ENCODE measurements at regions not wholly inside any gene's neighbourhood (a gene's known extent, or its start where the extent isn't known, plus 50 kb on each side); places are given as distances from the start of the nearest gene placed in this dataset.

DNA sequence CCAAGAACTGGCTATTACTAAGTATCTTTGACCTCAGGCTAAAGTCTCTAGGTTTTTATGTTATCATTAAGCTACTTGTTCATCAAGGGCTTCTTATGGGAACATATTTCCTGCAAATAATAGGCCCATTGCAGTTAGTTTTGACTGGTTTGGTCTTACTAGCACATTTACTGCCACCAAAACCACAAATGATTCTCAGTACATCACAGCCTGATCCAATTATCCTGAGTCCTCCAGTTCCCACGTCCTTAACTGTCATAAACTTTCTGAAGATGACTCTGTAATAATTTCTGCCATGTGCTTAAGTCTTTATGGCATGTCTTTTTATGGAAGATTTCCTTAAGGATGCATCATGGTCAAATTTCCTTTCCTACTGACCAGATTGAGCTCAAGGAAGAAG is 123.3 kb upstream of the TANK start:
- no TSS peak for BruUV-seq (replicated peaks)
- no peaks in the 10 kb centered on the region for H3K9me3 ChIP-seq
- no peak for DNase-seq
- Mint-ChIP-seq H3K36me3 (ENCODE audit: insufficient read depth, unreplicated experiment) (no peaks in the 10 kb centered on the region), H3K9me3 (ENCODE audit: unreplicated experiment) (peaks cover 8% of the 10 kb centered on the region), H3K27me3 (ENCODE audit: insufficient read depth, unreplicated experiment) (peaks cover 5% of the 10 kb centered on the region), H3K4me3 (ENCODE audit: unreplicated experiment) (no peak overlapping the region), H3K27ac (ENCODE audit: unreplicated experiment) (no peak overlapping the region), H3K4me1 (ENCODE audit: low read depth, unreplicated experiment) (no peaks in the 10 kb centered on the region)
- ChIA-PET POLR2A (interaction anchor here (0.6 kb wide), 1 partner anchor 11 kb away, joined by 5 read pairs; no protein-coding TSS in a partner anchor), CTCF (no interaction called here)
- TF ChIP-seq, protein P1, sequence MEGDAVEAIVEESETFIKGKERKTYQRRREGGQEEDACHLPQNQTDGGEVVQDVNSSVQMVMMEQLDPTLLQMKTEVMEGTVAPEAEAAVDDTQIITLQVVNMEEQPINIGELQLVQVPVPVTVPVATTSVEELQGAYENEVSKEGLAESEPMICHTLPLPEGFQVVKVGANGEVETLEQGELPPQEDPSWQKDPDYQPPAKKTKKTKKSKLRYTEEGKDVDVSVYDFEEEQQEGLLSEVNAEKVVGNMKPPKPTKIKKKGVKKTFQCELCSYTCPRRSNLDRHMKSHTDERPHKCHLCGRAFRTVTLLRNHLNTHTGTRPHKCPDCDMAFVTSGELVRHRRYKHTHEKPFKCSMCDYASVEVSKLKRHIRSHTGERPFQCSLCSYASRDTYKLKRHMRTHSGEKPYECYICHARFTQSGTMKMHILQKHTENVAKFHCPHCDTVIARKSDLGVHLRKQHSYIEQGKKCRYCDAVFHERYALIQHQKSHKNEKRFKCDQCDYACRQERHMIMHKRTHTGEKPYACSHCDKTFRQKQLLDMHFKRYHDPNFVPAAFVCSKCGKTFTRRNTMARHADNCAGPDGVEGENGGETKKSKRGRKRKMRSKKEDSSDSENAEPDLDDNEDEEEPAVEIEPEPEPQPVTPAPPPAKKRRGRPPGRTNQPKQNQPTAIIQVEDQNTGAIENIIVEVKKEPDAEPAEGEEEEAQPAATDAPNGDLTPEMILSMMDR (IDR thresholded peaks at IDR 0.05; ENCODE audit: insufficient read depth in 1 of 2, low read depth in 1 of 2, low read length in 1 of 2, severe bottlenecking in 1 of 2, unreplicated experiment in 1 of 2) = no peak
- intact Hi-C loops (cut with micrococcal nuclease; ENCODE audit: unreplicated experiment) = no loop called here
- no peaks in the 10 kb centered on the region for H3K27me3 ChIP-seq (replicated peaks; ENCODE audit: control insufficient read depth, insufficient read depth, low read length)
- no peaks in the 10 kb centered on the region for H3K36me3 ChIP-seq (ENCODE audit: control insufficient read depth, insufficient read depth, low read length)
- H3K4me3 ChIP-seq (ENCODE audit: low read depth, low read length) = no peak overlapping the region
- no peaks in the 10 kb centered on the region for H3K4me1 ChIP-seq

DNA sequence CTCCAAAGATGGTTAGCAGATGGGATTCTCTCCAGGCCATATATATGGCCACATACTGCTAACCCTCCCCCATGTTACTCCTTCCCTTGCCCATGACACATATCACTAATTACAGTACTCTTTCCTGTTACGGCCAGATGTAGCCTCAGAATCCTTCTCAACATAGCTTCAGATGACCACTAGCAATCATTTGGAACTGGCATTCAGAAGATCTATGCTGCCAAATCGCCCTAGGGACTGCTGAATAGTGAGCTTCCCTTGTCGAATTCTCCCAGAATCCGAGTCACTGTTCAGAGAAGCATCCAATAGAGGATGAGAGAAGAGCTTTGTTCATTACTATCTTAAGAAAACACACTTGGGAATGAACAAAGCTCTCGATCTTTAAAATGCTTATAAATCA is 121.2 kb upstream of the TANK start:
- Histone ChIP-seq H3K4me1 (no peaks in the 10 kb centered on the region), H3K9me3 (no peaks in the 10 kb centered on the region), H3K36me3 (ENCODE audit: control insufficient read depth, insufficient read depth, low read length) (no peaks in the 10 kb centered on the region), H3K4me3 (ENCODE audit: low read depth, low read length) (no peak overlapping the region), H3K27me3 (replicated peaks; ENCODE audit: control insufficient read depth, insufficient read depth, low read length) (no peaks in the 10 kb centered on the region)
- ChIA-PET POLR2A (no interaction called here), CTCF (interaction anchor here (0.7 kb wide), 1 partner anchor 25 kb away, joined by 3 read pairs; no protein-coding TSS in a partner anchor)
- no peaks in the 10 kb centered on the region for H3K36me3 Mint-ChIP-seq (ENCODE audit: insufficient read depth, unreplicated experiment)
- no peak overlapping the region for H3K27ac Mint-ChIP-seq (ENCODE audit: unreplicated experiment)
- DNase-seq = no peak
- TF ChIP-seq, protein P1 (IDR thresholded peaks at IDR 0.05; ENCODE audit: insufficient read depth in 1 of 2, low read depth in 1 of 2, low read length in 1 of 2, severe bottlenecking in 1 of 2, unreplicated experiment in 1 of 2) = no peak
- intact Hi-C loops (cut with micrococcal nuclease; ENCODE audit: unreplicated experiment) = no loop called here
- H3K4me3 Mint-ChIP-seq (ENCODE audit: unreplicated experiment) = no peak overlapping the region
- peaks cover 5% of the 10 kb centered on the region for H3K27me3 Mint-ChIP-seq (ENCODE audit: insufficient read depth, unreplicated experiment)
- H3K4me1 Mint-ChIP-seq (ENCODE audit: low read depth, unreplicated experiment) = no peaks in the 10 kb centered on the region
- H3K9me3 Mint-ChIP-seq (ENCODE audit: unreplicated experiment) = peaks cover 8% of the 10 kb centered on the region
- BruUV-seq (replicated peaks) = no TSS peak

DNA sequence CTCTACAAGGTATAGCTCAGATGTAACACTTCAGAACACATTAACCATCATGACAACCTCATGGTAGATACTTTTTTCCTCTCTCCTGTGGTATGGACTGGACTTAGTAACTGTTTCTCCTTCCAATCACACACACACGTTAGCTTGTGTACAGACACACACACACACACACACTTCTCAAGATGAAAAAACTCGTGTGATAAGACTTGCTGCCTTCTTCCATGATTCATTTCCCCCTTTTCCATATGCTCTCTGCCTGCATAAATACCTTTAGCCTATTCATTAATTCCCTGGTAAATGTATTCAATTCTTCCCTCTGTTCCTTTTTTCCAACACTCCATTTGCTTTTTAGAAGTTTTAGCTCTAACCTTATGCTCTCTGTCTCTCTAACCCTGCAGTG is 118.9 kb upstream of the TANK start:
- CTCF ChIA-PET = no interaction called here
- no peaks in the 10 kb centered on the region for H3K27me3 ChIP-seq (replicated peaks; ENCODE audit: control insufficient read depth, insufficient read depth, low read length)
- no peaks in the 10 kb centered on the region for H3K4me1 ChIP-seq
- DNase-seq = no peak
- no peaks in the 10 kb centered on the region for H3K36me3 Mint-ChIP-seq (ENCODE audit: insufficient read depth, unreplicated experiment)
- H3K27ac Mint-ChIP-seq (ENCODE audit: unreplicated experiment) = no peak overlapping the region
- BruUV-seq (replicated peaks) = no TSS peak
- no peaks in the 10 kb centered on the region for H3K9me3 Mint-ChIP-seq (ENCODE audit: unreplicated experiment)
- H3K36me3 ChIP-seq (ENCODE audit: control insufficient read depth, insufficient read depth, low read length) = no peaks in the 10 kb centered on the region
- peaks cover 4% of the 10 kb centered on the region for H3K27me3 Mint-ChIP-seq (ENCODE audit: insufficient read depth, unreplicated experiment)
- H3K4me3 ChIP-seq (ENCODE audit: low read depth, low read length) = no peak overlapping the region
- intact Hi-C loops (cut with micrococcal nuclease; ENCODE audit: unreplicated experiment) = no loop called here
- H3K9me3 ChIP-seq = no peaks in the 10 kb centered on the region
- H3K4me3 Mint-ChIP-seq (ENCODE audit: unreplicated experiment) = no peak overlapping the region
- POLR2A ChIA-PET = no interaction called here
- H3K4me1 Mint-ChIP-seq (ENCODE audit: low read depth, unreplicated experiment) = peaks cover 8% of the 10 kb centered on the region
- TF ChIP-seq, protein P1 (IDR thresholded peaks at IDR 0.05; ENCODE audit: insufficient read depth in 1 of 2, low read depth in 1 of 2, low read length in 1 of 2, severe bottlenecking in 1 of 2, unreplicated experiment in 1 of 2) = no peak
